GM13976 (cell line): ENCODE measurements at regions not wholly inside any gene's neighbourhood (a gene's known extent, or its start where the extent isn't known, plus 50 kb on each side); places are given as distances from the start of the nearest gene placed in this dataset.

ENCODE experiments used
- DNase-seq: peaks from one replicate; pipeline ENCODE4 v3.0.0; 2012; ENCODE audit warnings: low spot score
- in situ Hi-C: fragments of 300-500 bp; cut with MboI; formaldehyde crosslinking; loops from one replicate; pipeline ENCODE4 v1.12.0; 2022; ENCODE audit warnings: low sequenced_read_pairs, mixed read lengths, inconsistent platforms; ENCODE audit not compliant: unreplicated experiment
- TF ChIP-seq, protein P1 (sequence below): IDR thresholded peaks from 2 replicates; pipeline ENCODE4 v1.5.1; 2012; ENCODE audit warnings: borderline replicate concordance, mild to moderate bottlenecking; ENCODE audit not compliant: insufficient read depth; ENCODE audit errors: extremely low read depth, missing control alignments, control extremely low read depth

DNA sequence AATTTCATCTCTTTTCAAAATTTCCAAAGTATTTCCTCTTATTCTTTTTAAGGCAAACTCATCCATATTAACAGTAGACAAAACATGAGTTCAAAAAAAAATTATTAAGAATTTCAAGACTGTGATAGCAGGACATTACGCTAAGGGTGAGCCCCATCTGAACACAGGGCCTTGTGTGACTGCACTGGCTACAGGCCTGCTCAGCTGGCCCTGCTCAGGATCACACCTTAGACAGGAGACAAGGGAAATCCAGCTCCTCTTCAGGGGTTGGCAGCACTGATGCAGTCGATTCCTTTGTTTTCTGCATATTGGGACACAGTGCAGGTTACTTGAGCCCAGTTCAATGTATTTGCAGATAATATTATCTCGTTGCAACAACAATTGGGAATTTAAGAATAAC lies 444.7 kb downstream of the PLK2 start:
- in situ Hi-C loops, result no loop called here
- DNase-seq, result no peak
- TF ChIP-seq, protein P1, sequence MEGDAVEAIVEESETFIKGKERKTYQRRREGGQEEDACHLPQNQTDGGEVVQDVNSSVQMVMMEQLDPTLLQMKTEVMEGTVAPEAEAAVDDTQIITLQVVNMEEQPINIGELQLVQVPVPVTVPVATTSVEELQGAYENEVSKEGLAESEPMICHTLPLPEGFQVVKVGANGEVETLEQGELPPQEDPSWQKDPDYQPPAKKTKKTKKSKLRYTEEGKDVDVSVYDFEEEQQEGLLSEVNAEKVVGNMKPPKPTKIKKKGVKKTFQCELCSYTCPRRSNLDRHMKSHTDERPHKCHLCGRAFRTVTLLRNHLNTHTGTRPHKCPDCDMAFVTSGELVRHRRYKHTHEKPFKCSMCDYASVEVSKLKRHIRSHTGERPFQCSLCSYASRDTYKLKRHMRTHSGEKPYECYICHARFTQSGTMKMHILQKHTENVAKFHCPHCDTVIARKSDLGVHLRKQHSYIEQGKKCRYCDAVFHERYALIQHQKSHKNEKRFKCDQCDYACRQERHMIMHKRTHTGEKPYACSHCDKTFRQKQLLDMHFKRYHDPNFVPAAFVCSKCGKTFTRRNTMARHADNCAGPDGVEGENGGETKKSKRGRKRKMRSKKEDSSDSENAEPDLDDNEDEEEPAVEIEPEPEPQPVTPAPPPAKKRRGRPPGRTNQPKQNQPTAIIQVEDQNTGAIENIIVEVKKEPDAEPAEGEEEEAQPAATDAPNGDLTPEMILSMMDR, result no peak

DNA sequence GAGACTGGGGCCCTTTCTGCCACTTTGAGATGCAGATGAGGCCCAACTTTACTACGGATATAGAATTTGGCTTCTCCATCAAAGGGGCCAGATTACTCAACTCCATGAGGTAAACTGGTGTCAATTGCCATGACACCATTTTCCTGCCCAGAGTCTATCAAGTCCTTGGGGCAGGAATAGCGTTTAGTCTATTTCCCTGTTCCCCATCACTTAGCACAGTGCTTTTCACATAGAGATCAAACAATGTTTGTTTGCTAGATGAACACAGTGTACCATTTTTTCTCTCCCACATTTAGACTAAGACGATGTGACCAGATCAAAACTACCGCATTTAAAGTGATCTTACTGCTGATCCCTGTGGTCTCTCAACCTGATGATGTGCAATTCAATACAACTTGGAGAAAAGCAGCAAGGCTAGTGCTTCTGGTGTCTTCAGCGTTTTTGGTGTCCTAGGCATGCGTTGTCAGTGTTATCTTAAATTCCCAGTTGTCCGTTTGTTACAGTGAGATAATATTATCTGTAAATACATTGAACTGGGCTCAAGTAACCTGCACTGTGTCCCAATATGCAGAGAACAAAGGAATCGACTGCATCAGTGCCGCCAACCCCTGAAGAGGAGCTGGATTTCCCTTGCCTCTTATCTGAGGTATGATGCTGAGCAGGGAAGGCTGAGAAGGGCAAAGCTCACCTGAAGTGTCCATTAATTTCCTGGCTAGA lies 446.2 kb downstream of the PLK2 start:
- TF ChIP-seq, protein P1, result no peak
- in situ Hi-C loops, result no loop called here
- DNase-seq, result no peak

DNA sequence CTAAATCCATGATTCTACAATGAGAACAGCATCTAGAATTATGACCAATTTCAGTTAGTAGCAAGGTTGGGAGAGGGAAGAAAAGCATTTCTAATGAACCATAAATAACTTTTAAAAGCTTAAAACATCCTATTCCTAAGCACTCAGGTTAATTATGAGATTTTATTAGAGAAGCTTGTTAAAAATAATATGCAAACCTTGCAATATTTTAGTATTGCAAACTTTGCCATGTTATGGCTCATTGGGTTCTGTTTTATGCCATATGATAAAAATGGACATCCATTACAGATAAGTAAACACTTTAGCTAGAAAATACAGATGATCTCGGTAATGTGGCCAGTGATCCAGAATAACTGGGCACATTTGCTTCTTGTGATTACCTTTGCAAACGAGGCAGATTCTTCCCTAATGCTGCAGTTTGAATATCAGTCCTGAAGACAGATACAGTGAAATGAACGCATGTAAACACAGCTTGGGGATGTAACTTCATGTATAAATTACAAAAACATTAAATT lies 447.0 kb downstream of the PLK2 start:
- TF ChIP-seq, protein P1, result no peak

DNA sequence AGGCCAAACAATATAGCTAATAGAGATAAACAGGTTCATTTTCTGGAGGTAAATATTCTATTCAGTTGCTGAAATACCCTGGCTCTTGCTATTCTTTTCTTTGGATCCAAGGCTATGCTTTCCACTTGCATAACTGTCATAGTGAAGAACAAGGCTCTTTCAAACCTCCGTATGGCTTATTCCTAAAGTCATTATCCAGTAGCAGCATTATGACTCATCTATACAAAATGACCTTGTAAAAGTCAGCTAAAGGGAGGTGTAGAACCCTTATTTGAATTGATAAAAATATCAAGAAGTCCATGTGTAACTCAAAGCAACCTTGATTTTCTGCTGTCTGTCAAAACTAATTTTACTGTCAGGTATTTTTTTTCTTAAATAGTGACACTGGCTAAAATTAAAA lies 447.8 kb downstream of the PLK2 start:
- TF ChIP-seq, protein P1, result no peak
- no peak for DNase-seq
- in situ Hi-C loops, result no loop called here

More for the DNA sequence above, 447.0 kb downstream of the PLK2 start:
- DNase-seq, result no peak
- in situ Hi-C loops, result no loop called here

DNA sequence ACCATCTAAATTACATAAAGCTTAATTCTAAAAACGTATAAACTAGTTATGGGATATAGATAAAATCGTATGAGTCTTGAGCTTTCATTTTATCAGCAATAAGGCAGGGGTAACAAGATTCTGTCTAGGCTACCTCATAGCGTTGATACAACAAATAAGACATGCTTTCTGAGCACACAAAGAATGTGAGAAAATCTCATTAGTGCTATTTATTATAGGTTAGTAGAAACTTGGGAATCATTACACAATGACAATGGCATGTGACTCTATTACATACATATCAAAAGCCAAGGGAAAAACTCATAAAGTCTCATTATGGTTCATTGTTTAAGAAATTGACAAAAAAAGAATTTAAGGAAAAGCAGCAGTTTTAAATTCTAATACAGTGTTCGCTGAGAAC lies 448.6 kb downstream of the PLK2 start:
- no peak for DNase-seq
- TF ChIP-seq, protein P1, result no peak
- in situ Hi-C loops, result no loop called here

DNA sequence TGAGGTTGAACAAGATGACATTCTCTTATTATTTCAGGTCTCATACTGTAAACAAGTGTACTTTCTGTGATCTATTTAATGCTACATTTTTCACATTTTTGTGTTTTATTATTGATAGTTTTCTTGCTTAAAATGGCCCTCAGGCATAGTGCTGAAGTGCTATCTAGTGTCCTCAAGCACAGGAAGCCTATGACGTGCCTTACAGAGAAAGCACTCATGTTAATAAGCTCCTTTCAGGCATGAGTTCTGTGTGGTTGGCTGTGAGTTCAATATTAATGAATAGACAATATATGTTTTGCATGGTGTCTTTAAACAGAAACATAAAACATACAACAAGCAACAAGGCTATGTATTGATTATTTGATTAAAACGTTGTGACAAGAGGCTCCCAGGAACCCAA lies 450.1 kb downstream of the PLK2 start:
- no peak for DNase-seq
- TF ChIP-seq, protein P1, result no peak
- in situ Hi-C loops, result no loop called here

DNA sequence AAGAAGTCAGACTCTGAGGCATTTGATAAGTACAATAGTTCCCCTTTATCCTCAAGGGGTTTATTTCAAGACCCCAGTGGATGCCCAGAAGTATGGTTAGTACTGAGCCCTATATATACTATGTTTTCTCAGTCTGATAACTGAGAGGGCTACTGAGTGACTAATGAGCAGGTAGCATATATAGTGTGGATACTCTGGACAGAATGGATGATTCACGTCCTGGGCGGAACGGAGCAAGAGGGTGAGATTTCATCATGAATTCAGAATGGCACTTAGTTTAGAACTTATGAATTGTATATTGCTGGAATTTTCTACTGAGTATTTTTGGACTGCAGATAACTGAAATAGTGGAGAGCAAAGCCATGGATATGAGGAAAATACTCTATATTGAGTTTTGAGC lies 457.6 kb downstream of the PLK2 start:
- in situ Hi-C loops, result no loop called here
- TF ChIP-seq, protein P1, result no peak
- no peak for DNase-seq
